Islet precursor cell (in vitro differentiated cells): ENCODE measurements at regions not wholly inside any gene's neighbourhood (a gene's known extent, or its start where the extent isn't known, plus 50 kb on each side); places are given as distances from the start of the nearest gene placed in this dataset.

ENCODE experiments used
- DNase-seq: peaks from one replicate; pipeline ENCODE4 v3.0.0-alpha.2; 2018

DNA sequence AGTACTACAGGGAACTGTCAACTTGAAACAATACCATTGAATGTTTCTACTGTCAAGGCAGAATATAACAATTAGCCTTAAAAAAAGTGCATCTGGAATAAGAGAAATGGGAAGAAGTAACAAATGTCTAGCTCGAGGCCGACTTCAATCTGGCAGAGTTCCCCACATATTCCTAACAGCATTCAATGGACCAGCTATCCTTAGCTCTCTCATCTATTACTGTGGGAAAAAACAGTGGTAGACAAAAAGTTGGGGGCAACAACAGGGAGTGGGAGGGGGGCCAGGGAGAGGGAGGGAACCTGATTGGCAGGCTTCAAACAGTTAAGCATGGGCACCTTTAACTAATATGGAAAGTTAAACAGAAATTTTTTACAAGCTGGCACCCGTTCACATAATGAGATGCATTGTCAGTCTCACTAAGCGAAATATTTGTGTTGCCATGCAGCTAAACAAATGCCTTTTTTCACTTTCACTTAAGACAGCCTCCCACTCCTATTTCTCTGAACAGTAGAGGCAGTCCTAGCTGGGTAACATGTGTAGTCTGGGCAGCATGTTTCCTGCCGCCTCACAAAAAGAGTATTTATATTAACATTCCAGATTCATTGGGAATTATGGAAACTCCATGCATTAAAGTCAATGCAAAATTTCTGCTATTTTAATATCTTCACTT, 62.2 kb upstream of the SOX6 start:
- no peak for DNase-seq

DNA sequence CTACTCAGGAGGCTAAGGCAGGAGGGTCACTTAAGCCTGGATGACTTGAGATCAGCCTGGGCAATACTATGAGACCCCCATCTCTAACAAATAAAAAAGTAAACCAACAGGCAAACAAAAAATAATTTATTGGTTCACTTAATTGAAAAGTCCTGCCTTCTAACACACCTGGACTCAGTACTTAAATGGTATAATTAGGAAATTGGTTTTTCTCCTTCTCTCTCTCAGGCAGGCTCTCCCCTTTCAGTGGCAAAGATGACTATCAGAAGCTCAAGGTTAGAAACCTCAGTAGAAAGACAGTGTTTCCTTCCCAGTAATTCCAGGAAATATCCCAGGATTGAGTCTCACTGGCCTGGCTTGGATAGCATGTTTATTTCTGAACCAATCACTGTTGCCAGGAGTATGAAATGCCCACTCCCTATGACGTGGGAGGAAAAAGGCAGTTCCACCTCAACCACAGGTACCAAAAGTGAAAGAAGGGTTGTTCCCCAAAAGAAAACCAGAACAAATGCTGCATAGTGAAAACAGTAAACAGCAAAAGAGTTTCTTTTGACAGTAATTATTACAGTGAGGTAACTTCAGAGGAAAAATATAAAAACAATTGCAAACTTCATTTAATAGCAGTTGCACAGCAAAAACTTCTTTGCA, 56.3 kb upstream of the SOX6 start:
- no peak for DNase-seq

GRCh38 chr11:16410479-16410878, 54.1 kb upstream of the SOX6 start:
- peak; percentile 67 for DNase-seq

DNA sequence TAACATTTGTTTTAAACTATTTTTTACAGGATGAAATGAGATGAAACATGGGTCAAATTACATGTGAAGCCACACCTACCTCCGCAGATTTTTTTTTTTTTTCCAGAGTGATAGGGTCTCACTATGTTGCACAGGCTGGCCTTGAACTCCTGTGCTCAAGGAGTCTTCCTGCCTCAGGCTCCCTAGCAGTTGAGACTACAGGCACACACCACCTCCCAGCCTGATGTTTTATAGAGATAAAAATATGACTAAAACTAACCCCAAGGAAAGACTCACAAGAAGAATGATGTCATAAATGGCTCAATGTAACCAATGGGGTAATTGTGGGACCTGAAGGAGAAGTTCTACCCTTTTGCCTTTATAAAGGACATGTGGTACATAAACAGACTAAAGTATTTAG, 52.3 kb upstream of the SOX6 start:
- DNase-seq: no peak

- no peak for DNase-seq
These were observed 49.9 kb upstream of the SOX6 start for GRCh38 chr11:16406226-16406625.
